ENCODE measurements at regions not wholly inside any gene's neighbourhood (a gene's known extent, or its start where the extent isn't known, plus 50 kb on each side); places are given as distances from the start of the nearest gene placed in this dataset.

DNA sequence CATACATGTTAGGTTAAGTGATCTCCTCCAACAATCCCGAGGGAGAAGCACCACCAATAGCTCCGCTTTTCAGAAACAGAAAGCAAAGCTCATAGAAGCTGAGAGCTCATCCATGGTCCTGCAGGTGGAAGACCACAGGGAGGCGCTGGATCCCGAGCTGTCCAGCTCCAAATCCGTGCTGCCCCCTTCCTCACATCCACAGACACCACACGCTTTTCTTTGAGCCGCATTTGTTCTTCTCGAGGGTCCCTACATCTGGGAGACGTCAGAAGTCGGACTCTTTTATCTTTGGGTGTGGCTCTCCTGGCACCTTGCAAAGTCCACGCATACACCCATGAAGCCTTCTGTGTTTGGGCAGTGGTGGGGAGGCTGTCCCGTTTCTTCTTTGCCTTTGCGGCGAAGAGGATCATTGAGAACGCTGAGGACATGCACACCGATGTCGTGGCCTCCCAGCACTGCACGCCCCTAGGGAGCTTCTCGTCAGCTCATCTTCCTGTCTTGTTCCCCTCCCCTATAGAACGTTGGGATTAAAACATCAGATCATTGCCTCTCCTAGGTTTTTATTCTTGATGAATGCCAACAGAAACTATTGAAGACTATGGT lies 184.8 kb downstream of the TEX29 start:
- no peak overlapping the region for H3K27ac Mint-ChIP-seq
- peaks cover 2% of the 10 kb centered on the region for H3K36me3 Mint-ChIP-seq
- peaks cover 6% of the 10 kb centered on the region for H3K27me3 Mint-ChIP-seq
- H3K4me3 Mint-ChIP-seq, result no peak overlapping the region
- H3K9me3 Mint-ChIP-seq (ENCODE audit: low read depth), result peaks cover 5% of the 10 kb centered on the region
- H3K4me1 Mint-ChIP-seq (ENCODE audit: low read depth), result peaks cover 5% of the 10 kb centered on the region

DNA sequence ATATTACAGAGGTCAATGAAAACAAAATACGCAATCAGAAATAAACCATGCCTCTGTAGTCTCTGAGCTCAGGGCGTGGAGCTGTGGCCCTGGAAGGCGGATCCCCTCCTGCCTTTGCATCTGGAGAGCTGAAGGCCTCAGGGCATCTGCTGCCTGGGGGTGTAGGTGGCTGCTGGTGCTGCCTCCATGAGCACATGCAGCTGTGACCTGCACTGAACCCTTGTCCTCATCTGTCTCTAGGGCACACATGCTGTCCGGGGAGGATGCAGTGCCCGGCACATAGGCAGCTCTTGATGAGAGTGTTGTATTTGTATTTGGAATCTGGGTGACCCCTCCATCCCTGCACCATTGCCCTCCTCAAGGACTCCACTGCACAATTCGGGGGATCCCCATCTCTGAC lies 185.7 kb downstream of the TEX29 start:
- Mint-ChIP-seq H3K27me3 (peaks cover 6% of the 10 kb centered on the region), H3K9me3 (ENCODE audit: low read depth) (no peaks in the 10 kb centered on the region), H3K27ac (no peak overlapping the region), H3K36me3 (no peaks in the 10 kb centered on the region), H3K4me3 (no peak overlapping the region), H3K4me1 (ENCODE audit: low read depth) (peaks cover 5% of the 10 kb centered on the region)

DNA sequence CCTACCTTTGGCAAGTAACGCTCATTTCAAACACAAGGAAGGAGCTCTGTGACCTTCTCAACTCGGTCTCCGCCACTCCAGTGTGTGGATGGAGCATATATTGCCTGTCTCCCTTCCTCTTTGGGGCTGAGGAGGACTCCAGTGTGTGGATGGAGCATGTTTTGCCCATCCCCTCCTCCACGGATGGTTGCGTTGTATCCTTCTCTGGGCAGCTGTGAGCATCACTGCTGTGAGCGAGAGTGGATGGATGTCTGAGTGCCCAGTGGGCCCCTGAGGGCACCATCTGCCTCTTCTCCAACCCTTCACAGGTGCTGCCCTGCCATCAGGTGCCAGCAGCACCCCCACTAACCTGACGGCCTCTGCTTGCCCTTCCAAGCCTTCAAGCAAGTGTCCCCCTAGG lies 186.2 kb downstream of the TEX29 start:
- H3K27me3 Mint-ChIP-seq, result peaks cover 6% of the 10 kb centered on the region
- no peaks in the 10 kb centered on the region for H3K36me3 Mint-ChIP-seq
- H3K9me3 Mint-ChIP-seq (ENCODE audit: low read depth), result no peaks in the 10 kb centered on the region
- no peak overlapping the region for H3K27ac Mint-ChIP-seq
- no peak overlapping the region for H3K4me3 Mint-ChIP-seq
- peaks cover 5% of the 10 kb centered on the region for H3K4me1 Mint-ChIP-seq (ENCODE audit: low read depth)

DNA sequence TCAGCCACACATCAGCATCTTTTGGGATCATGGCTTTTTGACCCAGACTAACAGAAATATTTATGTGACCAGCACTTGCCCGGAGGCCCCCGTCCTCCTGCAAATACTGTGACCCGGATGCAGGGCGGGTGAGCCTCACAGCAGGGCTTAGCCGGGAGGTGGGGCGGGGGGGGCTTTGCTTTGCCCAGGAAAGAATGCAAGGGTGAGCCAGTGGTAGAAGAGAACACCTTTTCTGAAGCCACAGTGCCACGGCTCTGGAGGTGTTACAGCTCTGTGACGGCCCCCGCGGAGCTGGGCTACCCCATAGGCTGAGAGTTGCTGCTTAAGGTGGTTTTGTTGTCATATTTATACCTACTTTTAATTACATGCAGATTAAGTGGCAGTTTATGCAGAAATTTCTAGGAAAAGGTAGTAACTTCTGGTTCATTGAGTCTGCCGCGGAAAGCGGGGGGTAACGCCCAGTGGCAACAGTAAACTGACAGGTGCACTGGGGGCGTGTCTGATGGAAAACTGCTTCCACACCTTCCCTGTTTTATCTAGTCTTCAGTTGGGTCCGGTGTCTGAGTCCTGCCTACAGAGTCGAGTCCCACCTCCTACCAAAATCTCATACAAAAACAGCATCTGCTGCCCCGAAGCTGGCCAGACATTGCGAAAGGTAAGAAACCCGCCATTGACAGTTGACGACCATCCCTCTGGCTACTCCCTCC lies 187.9 kb downstream of the TEX29 start:
- no peaks in the 10 kb centered on the region for H3K36me3 Mint-ChIP-seq
- no peak overlapping the region for H3K27ac Mint-ChIP-seq

DNA sequence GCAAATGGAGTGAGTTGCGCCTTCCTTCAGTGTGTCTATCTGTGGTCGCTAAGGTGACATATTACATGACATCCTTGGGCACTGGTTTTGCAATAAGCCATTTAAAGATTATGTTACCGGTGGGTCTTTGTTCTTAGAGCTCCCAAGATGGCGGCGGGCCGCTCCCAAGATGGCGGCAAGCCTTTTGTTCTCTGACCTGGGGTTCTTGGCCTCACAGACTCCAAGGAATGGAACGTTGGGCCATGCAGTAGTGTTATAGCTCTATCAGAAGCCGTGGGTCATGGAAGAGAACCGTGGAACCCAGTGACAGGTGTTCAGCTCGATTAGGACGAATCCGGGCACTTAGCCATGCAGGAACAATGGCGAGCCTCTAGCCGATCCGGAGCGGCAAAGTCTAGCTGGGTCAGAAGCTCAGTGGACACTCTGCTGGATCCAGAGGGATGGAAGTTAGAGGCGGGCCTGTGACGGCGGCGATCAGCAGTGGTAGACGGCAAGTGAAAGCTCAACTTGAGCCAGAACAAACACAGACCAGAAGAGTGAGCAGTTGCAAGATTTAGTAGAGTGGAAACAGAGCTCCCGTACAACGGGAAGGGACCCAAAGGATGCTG lies 188.6 kb downstream of the TEX29 start:
- Mint-ChIP-seq H3K27ac (no peak overlapping the region), H3K9me3 (ENCODE audit: low read depth) (no peaks in the 10 kb centered on the region), H3K36me3 (no peaks in the 10 kb centered on the region), H3K4me3 (no peak overlapping the region), H3K4me1 (ENCODE audit: low read depth) (peaks cover 3% of the 10 kb centered on the region), H3K27me3 (no peaks in the 10 kb centered on the region)

More for the DNA sequence above, 187.9 kb downstream of the TEX29 start:
- no peak overlapping the region for H3K4me3 Mint-ChIP-seq
- H3K4me1 Mint-ChIP-seq (ENCODE audit: low read depth), result peaks cover 5% of the 10 kb centered on the region
- peaks cover 1% of the 10 kb centered on the region for H3K27me3 Mint-ChIP-seq
- H3K9me3 Mint-ChIP-seq (ENCODE audit: low read depth), result no peaks in the 10 kb centered on the region

DNA sequence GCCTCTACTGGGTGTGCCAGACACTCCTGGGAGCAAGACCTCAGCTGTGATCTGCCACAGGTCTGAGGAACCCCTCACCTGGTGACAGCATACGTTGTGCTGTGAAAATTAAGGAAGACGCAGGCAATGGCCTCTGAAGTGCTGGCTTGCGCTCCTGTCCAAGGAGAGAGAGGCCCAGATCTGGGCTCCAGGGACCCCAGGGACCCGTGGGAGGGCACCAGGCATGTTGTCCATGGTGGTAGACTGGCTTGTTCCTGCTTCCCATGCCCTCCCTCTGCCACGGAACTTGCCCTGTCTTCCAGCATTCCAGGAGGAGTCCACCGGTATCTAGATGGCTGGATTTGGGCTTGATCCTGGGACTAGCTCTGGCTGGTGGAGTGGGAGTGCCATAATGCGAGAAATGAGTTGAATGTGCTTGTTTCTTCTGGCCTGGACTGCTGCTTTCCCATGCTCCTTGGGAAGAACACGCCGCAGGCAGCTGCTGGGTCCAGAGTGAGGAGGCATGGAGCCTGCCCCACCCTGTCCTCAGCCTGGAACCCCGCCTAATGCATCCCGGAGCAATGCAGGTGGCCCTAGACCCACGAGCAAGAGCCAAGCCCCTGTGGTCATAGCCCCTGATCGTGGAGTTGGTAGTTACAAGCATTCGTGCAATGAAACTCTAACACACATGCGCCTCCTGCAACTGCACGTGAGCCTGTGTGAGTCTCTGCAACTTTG lies 190.2 kb downstream of the TEX29 start:
- Mint-ChIP-seq H3K4me3 (no peak overlapping the region), H3K27ac (no peak overlapping the region)

DNA sequence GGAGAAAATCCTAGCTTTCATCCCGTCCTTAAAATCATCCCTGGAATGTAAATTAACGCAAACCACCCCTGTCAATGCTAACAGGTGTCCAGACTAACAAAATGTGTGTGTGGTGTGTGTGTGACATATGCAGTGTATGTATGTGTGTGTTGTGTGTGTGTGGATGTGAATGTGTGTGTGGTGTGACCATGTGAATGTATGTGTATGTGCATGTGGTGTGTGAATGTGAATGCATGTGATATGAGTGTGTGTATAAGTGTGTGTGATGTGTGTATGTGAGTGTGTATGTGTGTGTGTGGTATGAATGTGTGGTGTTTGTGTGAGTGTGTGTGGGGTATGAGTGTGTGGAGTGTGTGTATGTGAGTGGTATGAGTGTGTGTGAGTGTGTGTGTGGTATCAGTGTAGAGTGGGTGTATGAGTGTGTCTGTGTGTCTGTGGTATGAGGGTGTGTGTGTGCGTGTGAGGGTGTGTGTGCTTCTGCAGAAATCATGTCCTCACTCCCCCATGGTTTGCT lies 190.8 kb downstream of the TEX29 start:
- H3K36me3 Mint-ChIP-seq, result no peaks in the 10 kb centered on the region
- no peaks in the 10 kb centered on the region for H3K4me1 Mint-ChIP-seq (ENCODE audit: low read depth)
- no peak overlapping the region for H3K4me3 Mint-ChIP-seq
- no peaks in the 10 kb centered on the region for H3K9me3 Mint-ChIP-seq (ENCODE audit: low read depth)
- H3K27me3 Mint-ChIP-seq, result no peaks in the 10 kb centered on the region
- H3K27ac Mint-ChIP-seq, result no peak overlapping the region

More for the DNA sequence above, 190.2 kb downstream of the TEX29 start:
- H3K9me3 Mint-ChIP-seq (ENCODE audit: low read depth), result no peaks in the 10 kb centered on the region
- no peaks in the 10 kb centered on the region for H3K4me1 Mint-ChIP-seq (ENCODE audit: low read depth)
- no peaks in the 10 kb centered on the region for H3K27me3 Mint-ChIP-seq
- no peaks in the 10 kb centered on the region for H3K36me3 Mint-ChIP-seq

DNA sequence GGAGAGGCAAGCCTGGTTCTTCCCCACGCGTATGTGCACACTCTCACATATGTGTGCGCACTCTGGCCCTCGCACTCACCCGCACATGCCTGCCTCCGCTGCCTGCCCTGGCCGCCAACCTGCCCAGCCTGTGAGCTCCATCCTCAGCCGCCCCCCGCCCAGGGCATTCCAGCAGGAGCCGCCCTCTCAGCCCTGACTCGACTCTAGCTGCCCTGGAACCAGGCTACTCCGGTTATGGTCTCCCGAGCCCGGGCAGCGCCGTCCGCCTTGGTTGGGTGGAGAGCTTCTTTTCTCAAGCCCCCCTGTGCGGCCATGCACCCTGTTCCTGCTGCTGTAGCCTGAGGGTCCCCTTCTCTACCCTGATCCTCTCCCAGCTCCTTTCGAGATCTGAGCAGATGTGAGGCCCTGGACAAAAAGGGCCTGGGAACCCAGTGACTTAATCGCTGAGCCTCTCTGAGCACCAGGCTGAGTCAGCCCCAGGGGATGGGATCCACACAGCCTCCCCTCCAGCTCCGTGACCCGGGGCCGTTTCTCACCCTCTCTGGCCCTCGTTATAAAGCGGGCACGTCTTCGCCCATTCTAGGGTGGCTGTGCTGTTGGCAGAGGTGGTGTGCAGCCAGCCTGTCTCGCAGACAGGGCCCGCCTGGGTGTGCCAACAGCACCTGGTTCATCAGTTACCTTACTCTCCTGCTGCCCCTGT lies 191.5 kb downstream of the TEX29 start:
- Mint-ChIP-seq H3K4me1 (ENCODE audit: low read depth) (no peaks in the 10 kb centered on the region), H3K36me3 (no peaks in the 10 kb centered on the region), H3K9me3 (ENCODE audit: low read depth) (no peaks in the 10 kb centered on the region), H3K27me3 (no peaks in the 10 kb centered on the region), H3K4me3 (no peak overlapping the region), H3K27ac (no peak overlapping the region)

DNA sequence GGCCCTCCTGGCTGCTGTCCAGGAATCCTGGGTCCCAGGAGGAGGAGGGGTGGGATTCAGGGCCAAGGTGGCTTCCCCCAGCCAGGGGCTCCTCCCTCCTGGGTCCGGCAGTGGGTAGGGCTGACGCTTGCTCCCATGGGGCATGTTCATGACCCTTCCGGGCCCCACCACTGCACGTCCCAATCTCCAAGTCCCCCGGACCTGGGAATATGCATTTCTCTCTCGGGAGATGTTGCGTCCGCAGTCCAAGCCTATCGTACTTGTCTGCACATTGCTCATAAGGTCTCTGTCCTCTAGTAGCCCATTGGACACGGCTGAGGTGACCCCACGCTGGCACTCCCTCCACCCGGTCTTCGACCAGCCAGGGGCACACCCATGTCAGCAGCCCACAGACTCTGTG lies 192.3 kb downstream of the TEX29 start:
- H3K27ac Mint-ChIP-seq, result no peak overlapping the region
- H3K4me1 Mint-ChIP-seq (ENCODE audit: low read depth), result no peaks in the 10 kb centered on the region
- H3K36me3 Mint-ChIP-seq, result no peaks in the 10 kb centered on the region
- H3K9me3 Mint-ChIP-seq (ENCODE audit: low read depth), result no peaks in the 10 kb centered on the region
- H3K4me3 Mint-ChIP-seq, result no peak overlapping the region
- no peaks in the 10 kb centered on the region for H3K27me3 Mint-ChIP-seq

DNA sequence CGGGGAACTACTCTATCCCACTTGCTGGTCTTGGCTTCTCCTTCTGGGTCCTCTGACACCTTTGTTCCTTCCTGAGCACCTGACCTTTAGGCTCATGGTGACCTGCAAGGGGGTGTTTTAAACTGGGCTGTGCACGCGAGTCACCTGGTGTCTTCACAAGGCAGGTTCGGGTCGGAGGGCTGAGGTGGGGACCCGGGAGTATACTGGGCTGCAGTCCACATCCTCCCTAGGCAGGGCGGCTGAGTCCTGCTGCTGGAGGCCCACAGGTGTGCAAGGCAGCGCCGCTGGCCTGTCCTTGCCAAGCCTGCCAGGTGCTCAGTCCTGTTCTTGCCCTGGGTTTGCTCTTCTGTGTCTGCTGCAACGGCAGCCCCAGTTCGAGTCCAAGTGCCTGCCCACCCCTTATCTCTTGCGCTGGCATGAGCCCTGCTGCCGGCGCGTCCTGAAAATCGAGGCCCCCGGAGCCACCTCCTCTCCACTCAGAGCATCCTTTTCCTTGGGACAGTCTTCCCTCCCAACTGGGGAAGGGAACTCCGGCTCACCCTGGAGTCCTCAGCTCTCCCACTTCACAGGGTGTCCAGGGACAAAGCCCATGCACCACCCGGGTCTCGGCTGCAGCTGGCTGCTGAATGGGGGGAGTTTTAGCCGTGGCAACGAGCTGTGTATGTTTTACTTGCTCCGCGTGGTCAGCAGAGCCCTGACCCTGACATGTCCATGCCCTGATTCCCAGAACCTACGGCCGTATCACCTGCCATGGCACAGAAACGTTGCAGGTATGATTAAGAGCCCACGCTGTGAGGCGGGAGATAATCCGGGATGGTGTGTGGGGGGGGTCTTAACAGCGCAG lies 193.5 kb downstream of the TEX29 start:
- no peaks in the 10 kb centered on the region for H3K36me3 Mint-ChIP-seq
- H3K4me3 Mint-ChIP-seq, result no peak overlapping the region
- no peak overlapping the region for H3K27ac Mint-ChIP-seq
- H3K27me3 Mint-ChIP-seq, result no peaks in the 10 kb centered on the region
- H3K9me3 Mint-ChIP-seq (ENCODE audit: low read depth), result no peaks in the 10 kb centered on the region
- H3K4me1 Mint-ChIP-seq (ENCODE audit: low read depth), result no peaks in the 10 kb centered on the region

DNA sequence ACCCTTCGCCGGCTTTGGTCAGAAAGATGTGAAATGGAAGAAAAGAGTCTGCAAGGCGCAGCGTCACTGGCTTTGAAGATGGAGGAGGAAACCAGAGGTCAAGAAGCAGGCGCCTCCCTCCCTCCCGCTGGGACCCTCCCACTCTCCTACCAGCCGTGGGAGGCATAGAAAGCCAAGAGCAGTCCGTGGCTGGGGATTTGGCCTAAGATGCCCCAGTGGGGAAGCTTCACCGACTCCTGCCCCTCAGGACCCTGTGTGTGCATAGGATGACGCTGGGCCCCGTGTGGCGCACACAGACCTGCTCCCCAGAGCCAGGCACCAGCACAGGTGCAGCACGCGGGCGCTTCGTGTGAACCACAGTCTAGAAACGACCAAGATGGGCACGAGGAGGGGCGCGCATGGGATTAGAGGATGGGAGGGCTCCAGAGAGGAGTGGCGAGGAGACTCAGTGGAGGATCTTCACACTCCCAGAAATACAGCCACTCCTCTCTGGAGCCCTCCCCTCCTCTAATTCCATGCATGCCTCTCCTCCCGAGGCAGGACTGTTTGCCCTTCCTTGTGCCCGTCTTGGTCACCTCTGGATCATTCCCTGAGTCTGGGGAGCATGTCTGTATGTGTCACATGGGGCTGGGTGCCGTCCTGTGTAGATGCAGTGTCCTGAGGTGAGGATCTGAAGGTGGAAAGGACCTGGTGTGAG lies 194.3 kb downstream of the TEX29 start:
- H3K27ac Mint-ChIP-seq, result no peak overlapping the region
- no peaks in the 10 kb centered on the region for H3K36me3 Mint-ChIP-seq
- H3K4me1 Mint-ChIP-seq (ENCODE audit: low read depth), result no peaks in the 10 kb centered on the region
- H3K9me3 Mint-ChIP-seq (ENCODE audit: low read depth), result no peaks in the 10 kb centered on the region
- H3K4me3 Mint-ChIP-seq, result no peak overlapping the region
- H3K27me3 Mint-ChIP-seq, result no peaks in the 10 kb centered on the region

DNA sequence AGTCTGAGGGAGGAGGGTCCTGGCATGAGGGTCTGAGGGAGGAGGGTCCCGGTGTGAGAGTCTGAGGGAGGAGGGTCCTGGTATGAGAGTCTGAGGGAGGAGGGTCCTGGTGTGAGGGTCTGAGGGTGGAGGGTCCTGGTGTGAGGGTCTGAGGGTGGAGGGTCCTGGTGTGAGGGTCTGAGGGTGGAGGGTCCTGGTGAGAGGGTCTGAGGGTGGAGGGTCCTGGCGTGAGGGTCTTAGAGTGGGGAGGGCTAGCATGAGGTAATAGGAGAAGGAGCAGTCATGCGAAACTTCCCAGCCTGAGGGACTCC lies 194.8 kb downstream of the TEX29 start:
- H3K4me1 Mint-ChIP-seq (ENCODE audit: low read depth), result no peaks in the 10 kb centered on the region
- no peaks in the 10 kb centered on the region for H3K27me3 Mint-ChIP-seq
- H3K27ac Mint-ChIP-seq, result no peak overlapping the region
- no peaks in the 10 kb centered on the region for H3K9me3 Mint-ChIP-seq (ENCODE audit: low read depth)
- no peak overlapping the region for H3K4me3 Mint-ChIP-seq
- H3K36me3 Mint-ChIP-seq, result no peaks in the 10 kb centered on the region

DNA sequence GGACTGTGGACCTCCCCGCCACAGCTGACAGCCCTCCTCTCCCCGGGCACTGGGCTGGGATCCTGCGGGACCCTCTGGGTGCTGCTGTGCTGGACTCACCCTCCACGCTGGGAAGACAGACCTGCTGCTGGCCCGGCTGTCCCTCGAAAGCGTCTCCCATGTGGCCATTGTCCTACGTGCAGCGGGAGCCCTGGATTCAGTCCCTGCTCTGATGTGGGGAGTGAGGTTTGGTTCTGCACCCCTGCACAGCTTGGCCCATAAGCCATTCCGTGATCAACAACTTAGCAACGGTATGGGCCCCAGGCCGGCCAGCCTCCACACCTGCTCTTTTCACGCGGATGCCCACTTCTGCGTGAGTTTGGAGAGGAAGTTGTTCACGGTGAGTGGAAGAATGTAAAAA lies 195.2 kb downstream of the TEX29 start:
- Mint-ChIP-seq H3K4me1 (ENCODE audit: low read depth) (no peaks in the 10 kb centered on the region), H3K36me3 (no peaks in the 10 kb centered on the region), H3K4me3 (no peak overlapping the region), H3K27me3 (no peaks in the 10 kb centered on the region), H3K9me3 (ENCODE audit: low read depth) (no peaks in the 10 kb centered on the region), H3K27ac (no peak overlapping the region)
